ENCODE measurements at regions not wholly inside any gene's neighbourhood (a gene's known extent, or its start where the extent isn't known, plus 50 kb on each side); places are given as distances from the start of the nearest gene placed in this dataset.
A peak's percentile ranks its signal among the peaks of the same experiment; 100 is the strongest.

- TF ChIP-seq PHF8 (conservative IDR thresholded peaks at IDR 0.05; ENCODE audit: low read depth, low read length) (no peak), CEBPB (IDR thresholded peaks at IDR 0.05; ENCODE audit: low read depth, low read length) (peak; percentile 78; the same call in 1 of the 2 replicates), SIN3A (conservative IDR thresholded peaks at IDR 0.05 in 1 of 2, IDR thresholded peaks at IDR 0.05 in 1 of 2; ENCODE audit: low read depth in 1 of 2, low read length in 2 of 2) (no peak), CHD2 (IDR thresholded peaks at IDR 0.05; ENCODE audit: low read length) (no peak), NRF1 (IDR thresholded peaks at IDR 0.05; ENCODE audit: low read depth, low read length) (no peak)
- ChIA-PET CTCF (ENCODE audit: partially characterized antibody) (interaction anchor here (0.9 kb wide), 2 partner anchors 68 to 170 kb away, joined by 4 read pairs; no protein-coding TSS in a partner anchor), POLR2A (ENCODE audit: partially characterized antibody) (no interaction called here)
- no peak overlapping the region for H4K8ac ChIP-seq (ENCODE audit: extremely low read depth, insufficient read depth, low read length)
- no peak overlapping the region for H3K4me3 ChIP-seq (ENCODE audit: extremely low read depth in 1 of 4, insufficient read depth in 2 of 4, low read depth in 3 of 4, low read length in 4 of 4)
- FAIRE-seq (no peak), DNase-seq (ENCODE audit: low read depth in 1 of 2, low spot score in 2 of 2) (no peak)
- 0 out of 7 replicates have a peak, but pooled peaks cover 0 to 4% (median 0%) of the 10 kb centered on the region in 4 experiments for H3K4me1 ChIP-seq (replicated peaks in 1 of 4; ENCODE audit: control insufficient read depth in 3 of 4, insufficient read depth in 4 of 4, low read length in 3 of 4)
- no peak overlapping the region for H3K4ac ChIP-seq (replicated peaks; ENCODE audit: insufficient read length, low read depth, low read length)
- no peaks in the 10 kb centered on the region for H4K20me1 ChIP-seq (replicated peaks in 1 of 2; ENCODE audit: control insufficient read depth in 1 of 2, insufficient read depth in 2 of 2, low read length in 2 of 2)
- H3K79me2 ChIP-seq (ENCODE audit: control insufficient read depth in 1 of 2, insufficient read depth in 2 of 2, low read length in 2 of 2): no peaks in the 10 kb centered on the region
- H3K9me3 ChIP-seq (ENCODE audit: insufficient read depth in 2 of 2, low read depth in 1 of 2, low read length in 1 of 2): no peaks in the 10 kb centered on the region
- no peak overlapping the region for H2BK12ac ChIP-seq (ENCODE audit: low read depth, low read length)
- H3K14ac ChIP-seq (ENCODE audit: insufficient read length): no peak overlapping the region
- H4K91ac ChIP-seq (replicated peaks; ENCODE audit: insufficient read length, low read length): no peak overlapping the region
- no peak overlapping the region for H3K4me2 ChIP-seq (ENCODE audit: insufficient read depth in 1 of 2, low read depth in 2 of 2, low read length in 2 of 2)
- no peak overlapping the region for H3K9ac ChIP-seq (replicated peaks in 1 of 4; ENCODE audit: extremely low read depth in 1 of 4, low read depth in 3 of 4, low read length in 3 of 4)
- H4K5ac ChIP-seq (ENCODE audit: insufficient read length, low read depth, low read length): no peak overlapping the region
- peak overlapping the region; percentile 51; the same call in 1 of the 2 replicates for H2AFZ ChIP-seq (ENCODE audit: low read length)
- no peak overlapping the region for H3K56ac ChIP-seq (replicated peaks; ENCODE audit: insufficient read length, low read depth, low read length)
- H3K27me3 ChIP-seq (replicated peaks in 1 of 4; ENCODE audit: control insufficient read depth in 3 of 4, extremely low read depth in 1 of 4, insufficient read depth in 3 of 4, low read length in 3 of 4): no peaks in the 10 kb centered on the region
- H3K27ac ChIP-seq (ENCODE audit: low read depth, low read length): no peak overlapping the region
- no peaks in the 10 kb centered on the region for H3K36me3 ChIP-seq (ENCODE audit: control insufficient read depth in 2 of 4, insufficient read depth in 4 of 4, low read length in 3 of 4)
- no peaks in the 10 kb centered on the region for H3K79me1 ChIP-seq (ENCODE audit: low read depth, low read length)
- H2BK5ac ChIP-seq (ENCODE audit: low read depth, low read length): no peak overlapping the region
- no peak overlapping the region for H2BK120ac ChIP-seq (replicated peaks; ENCODE audit: low read depth, low read length)
- H3K23me2 ChIP-seq (ENCODE audit: low read depth, low read length): no peaks in the 10 kb centered on the region
- no peak overlapping the region for H2AK5ac ChIP-seq (ENCODE audit: low read depth, low read length)
- 96% methylated on average over 3 of the region's 3 CpGs; no CpG with 5 or more reads in 1 of the 2 experiments for WGBS, 2 experiments (ENCODE audit: extremely low coverage in 1 of 2, insufficient coverage in 1 of 2, insufficient read length in 1 of 2, insufficient replicate concordance in 2 of 2, low coverage in 1 of 2, low lambda C conversion rate in 2 of 2, missing lambda C conversion rate in 1 of 2)
- no peak overlapping the region for H3K23ac ChIP-seq (ENCODE audit: insufficient read length)
- H2BK15ac ChIP-seq (ENCODE audit: low read length): no peak overlapping the region
- H3K18ac ChIP-seq (ENCODE audit: extremely low read depth, low read length): no peak overlapping the region
- H2BK20ac ChIP-seq (ENCODE audit: low read length): no peak overlapping the region
Measured at GRCh38 chr5:130939059-130939458, 226.0 kb downstream of the HINT1 start.

Data from H1 (cell line).